Activated CD4-positive, alpha-beta T cell treated with anti-CD3 and anti-CD28 coated beads, Interleukin-2, amount 50 U/mL, for 48 hours (primary cell): ENCODE measurements at regions not wholly inside any gene's neighbourhood (a gene's known extent, or its start where the extent isn't known, plus 50 kb on each side); places are given as distances from the start of the nearest gene placed in this dataset.
"Not testable (repeated sequence)": the region's sequence is repeated elsewhere in the genome, so short reads cannot be mapped to it uniquely, and the experiment has no call there.

Experiments used
- DNase-seq, 2 experiments: peaks; one replicate each; pipeline ENCODE4 v3.0.0-alpha.2; 2020

DNA sequence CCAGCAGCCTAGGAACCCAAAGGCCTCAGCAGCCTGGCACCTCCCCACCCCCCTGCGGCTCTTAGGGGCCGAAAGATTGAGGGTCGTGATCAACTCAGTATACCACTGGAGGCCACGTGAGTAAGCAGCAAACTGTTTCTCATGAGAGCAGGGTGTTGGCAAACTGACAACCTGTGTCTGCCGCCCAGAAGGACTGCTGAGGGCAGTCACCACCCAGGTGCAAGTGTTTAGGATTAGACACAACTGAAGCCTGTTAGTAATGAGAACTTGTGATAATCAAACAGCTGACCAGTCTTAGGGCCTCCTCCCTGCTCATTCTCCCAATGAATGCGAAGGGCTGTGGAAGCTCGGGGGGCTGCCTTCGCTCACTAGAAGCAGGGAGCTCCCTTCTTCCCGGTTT, 128.8 kb downstream of the ARRDC4 start:
- not testable (repeated sequence) for DNase-seq

DNA sequence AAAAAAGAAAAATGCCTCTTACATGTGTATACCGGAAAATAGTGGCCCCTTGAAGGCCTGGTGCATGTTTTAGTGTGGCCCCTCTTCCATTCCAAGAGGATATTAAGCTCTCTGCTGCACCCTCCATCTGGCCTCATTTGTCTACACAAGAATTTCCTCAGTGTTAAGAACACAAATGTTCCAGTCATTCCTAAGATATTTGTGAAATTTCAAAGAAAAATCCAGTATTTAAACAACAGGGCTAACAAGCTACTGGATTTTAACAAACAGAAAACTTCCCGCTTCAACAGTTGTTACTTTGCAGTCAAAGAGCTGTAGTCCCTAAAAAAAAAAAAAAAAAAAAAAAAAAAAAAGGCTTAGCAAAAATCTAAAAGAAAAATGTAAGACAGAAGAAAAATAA, 137.5 kb downstream of the ARRDC4 start:
- not testable (repeated sequence) for DNase-seq

DNA sequence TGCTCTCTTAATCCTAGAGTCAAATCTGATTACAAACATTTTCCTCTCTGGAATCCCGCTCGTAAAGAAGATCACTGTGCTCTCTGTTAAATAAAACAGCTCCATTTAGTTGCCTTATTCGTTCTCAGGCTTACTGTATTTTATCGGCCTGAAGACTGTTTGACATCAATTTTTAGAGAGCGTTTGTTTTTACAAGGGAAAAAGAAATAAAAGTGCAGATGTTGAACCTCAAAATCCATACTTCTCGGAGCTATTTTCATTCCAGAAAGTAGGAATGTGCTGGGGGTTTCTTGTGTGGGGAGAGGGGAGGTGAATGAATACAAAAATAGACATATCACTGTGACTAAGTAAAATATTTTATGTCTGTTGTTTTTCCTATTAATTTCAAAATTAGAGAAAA, 140.1 kb downstream of the ARRDC4 start:
- DNase-seq, result not testable (repeated sequence)

DNA sequence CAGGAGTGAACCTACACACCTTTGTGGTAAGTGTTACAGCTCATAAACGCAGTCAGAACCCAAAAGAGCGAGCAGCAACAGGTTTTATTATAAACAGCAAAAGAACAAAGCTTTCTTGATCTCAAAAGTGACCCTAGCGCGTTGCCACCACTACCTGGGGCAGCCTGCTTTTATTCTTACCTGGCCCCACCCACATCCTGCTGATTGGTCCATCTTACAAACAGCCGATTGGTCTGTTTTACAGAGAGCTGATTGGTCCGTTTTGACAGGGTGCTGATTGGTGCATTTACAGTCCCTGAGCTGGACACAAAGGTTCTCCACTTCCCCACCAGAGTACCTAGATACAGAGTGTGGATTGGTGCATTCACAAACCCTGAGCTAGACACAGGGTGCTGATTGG, 143.1 kb downstream of the ARRDC4 start:
- DNase-seq, result no peak

DNA sequence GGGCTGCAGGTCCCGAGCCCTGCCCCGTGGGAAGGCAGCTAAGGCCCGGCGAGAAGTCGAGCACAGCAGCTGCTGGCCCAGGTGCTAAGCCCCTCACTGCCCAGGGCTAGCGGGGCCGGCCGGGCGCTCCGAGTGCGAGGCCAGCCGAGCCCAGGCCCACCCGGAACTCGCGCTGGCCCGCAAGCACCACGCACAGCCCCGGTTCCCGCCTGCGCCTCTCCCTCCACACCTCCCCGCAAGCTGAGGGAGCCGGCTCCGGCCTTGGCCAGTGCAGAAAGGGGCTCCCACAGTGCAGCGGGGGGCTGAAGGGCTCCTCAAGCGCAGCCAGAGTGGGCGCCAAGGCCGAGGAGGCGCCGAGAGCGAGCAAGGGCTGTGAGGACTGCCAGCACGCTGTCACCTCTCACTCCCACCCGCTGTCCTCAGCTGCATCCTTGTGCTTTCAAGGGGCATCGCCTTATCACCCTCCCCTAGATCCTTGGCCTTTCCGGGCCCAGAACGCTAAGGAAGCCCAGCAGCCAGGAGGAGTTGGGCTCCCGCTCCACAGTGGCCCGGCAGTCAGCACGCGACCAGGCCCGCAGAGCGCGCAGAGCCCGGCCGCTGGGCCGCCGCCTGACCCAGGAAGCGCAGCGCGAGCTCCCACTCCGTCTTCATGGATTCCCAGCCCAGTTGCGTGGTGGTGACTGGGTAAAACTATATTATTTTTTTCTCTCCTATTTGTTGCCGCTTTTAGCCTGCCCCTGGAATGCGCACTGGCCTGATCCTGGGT, 144.1 kb downstream of the ARRDC4 start:
- not testable (repeated sequence) for DNase-seq

DNA sequence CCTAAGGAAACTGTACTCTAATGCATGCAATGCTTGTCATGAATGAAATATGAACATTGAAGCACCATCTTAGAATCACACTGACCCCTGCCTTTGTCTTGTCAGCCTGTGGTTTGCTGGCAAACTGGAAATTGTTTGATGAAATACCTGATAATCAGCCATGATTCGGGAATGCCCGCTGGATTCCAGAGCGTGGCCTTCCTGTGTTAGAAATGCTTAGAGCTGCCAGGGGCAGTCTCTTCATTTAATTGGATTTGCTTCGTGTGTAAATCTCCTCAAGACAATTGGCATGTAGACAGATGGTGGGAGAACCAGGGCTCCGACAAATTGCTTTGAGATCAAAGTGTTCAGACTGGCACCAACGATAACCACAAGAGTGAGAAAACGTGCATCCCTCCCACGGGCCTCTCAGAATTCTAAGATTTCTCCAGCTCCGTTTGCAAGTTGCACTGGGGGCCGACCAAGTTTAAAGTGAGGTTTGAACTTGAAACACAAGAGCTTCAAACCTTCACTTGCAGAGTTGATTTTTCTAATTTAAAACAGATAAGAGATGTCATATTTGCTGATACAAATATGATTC, 146.2 kb downstream of the ARRDC4 start:
- not testable (repeated sequence) for DNase-seq

DNA sequence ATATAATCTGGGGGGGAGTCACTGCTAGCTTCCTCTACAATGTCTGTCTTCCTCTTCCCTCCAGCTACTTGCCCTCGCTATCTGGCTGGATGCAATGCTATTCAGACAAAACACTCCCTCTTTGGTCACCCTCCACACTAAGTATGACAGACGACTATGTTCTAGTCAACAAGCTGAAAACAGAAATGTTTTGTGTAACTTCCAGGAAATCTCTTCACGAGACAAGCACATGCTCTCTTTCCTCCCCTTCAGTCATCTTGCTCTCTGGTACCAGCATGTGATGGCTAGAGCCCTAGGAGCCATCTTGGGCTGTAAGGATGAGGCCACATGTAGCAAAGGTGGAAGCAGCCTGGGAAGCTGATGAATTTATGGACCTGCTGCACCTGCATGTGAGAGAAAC, 151.3 kb downstream of the ARRDC4 start:
- DNase-seq, result no peak

DNA sequence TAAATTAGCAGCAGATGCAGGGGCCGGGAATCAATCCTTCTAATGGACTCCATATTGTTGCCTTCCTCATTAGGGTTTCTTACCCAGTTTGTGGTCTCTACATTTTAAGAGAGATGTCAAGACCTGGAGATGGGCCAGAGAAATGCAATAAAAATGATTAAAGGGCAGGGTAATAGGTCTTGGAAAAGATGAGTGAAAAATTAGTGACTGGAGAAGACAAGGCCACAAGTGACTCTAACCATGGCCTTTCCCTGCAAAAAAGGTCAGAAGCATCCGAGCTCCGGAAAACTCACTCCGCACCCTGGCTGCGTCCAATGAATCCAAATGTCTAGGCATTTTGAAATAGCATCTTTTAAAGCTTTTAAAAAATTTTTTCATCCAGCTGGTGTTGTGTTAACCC, 152.8 kb downstream of the ARRDC4 start:
- no peak for DNase-seq

DNA sequence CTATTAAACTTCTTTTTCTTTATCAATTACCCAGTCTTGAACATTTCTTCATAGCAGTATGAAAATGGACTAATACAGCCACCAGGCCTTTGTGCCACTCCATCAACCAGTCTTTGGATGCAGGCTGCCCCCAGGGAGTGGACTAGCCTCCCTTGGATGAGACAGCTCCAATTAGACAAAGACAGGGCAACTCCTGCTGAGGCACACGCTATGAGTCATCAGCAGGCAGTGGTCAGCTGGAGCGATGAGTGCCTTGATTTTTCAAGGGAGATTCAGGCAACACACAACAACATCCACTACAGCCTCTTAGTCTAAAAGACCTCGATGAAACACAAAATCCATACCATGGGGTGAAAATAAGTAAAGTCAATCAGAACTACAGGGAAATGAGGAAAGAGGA, 160.1 kb downstream of the ARRDC4 start:
- DNase-seq, result no peak

DNA sequence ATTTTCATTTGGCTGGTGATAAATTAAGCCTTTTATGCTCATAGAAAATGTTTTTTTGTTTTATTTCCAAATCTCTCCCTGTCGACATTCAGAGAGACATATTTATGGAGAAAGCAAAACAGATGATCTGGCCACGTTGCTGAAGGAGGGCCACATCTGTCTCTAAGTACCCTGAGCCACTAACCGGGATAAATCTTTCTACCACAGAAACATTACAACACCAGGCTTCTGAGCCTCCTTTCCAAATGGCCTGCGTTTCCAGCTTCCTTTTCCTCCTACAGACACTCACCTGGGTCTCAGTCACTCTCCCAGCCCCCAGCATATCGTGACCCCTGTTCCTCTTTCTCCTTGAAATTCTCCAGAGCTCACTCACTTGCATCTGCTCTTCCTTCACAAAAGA, 161.0 kb downstream of the ARRDC4 start:
- no peak for DNase-seq

DNA sequence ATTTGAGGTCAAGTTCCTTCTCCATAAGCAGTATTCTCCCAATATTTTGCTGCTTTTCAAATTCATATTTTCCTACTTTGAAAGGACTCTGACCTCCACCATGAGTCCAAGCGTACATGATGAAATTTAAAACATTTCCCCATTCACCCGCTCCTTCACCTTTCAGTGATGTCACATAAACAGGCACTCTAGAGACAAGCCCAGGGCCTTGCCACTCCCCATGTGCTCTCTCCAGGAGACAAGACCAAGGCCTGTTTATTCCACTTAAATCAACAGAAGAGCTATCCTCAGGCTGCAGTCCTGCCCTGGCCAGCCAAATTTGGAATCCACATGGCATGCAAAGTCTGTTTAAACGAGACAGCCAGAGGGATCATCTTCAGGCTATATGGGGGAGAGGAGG, 161.5 kb downstream of the ARRDC4 start:
- no peak for DNase-seq

DNA sequence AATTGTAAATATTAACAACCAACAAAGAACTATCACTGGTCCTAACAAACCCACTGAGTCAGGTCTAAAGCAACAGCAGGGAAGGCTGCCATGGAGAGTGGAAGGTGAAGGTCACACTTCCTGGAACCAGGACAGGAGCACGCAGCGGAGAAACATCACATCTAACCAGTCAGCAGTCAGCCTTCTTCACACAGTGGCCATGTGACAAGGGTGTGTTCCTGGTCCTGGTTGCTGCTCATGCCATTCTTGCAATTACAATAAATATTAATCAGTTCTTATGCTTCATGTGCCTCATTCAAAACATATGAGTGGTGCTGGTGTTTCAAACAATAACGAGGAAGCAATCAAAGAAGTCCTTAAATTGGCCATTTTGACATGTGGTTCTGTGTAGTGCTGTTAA, 162.8 kb downstream of the ARRDC4 start:
- DNase-seq, result no peak

DNA sequence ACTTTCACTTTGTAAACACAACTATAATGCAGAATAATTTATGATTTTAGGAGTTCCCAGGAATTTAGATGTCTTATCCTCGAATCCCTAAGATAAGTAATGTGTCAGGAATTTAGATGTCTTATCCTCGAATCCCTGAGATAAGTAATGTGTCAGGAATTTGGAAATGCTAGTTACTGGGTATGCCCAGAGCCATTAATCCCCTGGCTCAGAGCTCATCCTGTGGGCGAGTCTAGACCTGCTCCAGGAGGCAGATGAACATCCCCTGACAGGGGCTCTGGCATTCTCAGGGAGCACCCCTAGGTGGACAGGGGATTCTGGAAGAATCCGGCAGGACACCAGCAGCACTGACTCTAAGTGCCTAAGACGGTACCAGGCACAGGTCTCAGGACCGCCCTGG, 163.3 kb downstream of the ARRDC4 start:
- no peak for DNase-seq

DNA sequence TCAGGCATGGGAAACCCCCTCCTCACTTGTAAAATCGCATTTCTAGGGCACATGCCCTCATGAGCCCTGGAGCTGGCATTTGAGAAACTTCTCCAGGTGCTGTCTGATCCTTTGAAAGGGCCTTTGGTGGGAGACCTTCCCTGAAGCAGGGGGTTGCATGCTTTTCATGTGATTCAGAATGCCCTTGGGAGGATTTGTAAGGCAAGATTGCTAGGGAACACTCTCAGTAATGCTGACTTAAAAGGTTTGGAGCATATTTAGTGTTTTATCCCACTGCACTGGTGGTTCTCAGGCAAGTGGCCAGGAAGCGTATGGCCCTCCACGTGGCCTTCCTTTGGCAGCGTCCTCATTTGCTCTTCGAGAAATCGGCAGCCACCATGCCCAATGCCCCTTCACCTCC, 164.1 kb downstream of the ARRDC4 start:
- no peak for DNase-seq

DNA sequence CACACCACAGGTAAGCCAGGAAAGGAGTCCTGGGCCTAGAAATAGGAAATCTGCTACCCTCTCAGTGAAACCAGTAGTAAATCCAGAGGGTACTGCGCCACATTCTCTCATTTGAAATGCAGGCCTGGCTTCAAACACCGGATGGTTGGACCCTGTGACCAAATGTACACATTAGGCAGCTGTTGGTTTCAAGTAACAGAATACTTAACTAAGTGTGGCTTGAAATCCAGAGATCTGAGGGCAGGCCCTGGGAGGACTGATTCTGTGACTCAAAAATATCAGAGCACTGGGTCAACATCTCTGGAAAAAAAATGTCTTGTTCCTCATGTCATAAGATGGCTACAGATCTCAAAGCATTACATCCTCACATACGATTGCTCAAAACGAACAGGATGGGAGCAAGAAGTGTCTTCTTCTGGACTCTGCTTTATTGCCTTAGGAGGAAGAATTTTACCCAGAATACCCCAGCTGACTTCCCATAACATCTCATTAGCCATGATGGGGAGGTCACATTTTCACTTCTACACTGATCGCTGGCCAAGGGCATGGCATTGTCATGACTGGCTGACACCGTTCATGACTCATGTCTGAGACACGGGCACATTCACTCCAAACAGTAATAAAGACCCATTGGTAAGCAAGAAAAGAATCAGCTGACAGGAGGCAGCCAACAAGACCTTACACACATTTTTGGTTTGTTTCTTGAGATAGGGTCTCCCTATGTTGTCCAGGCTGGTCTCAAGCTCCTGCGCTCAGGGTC, 166.0 kb downstream of the ARRDC4 start:
- no peak for DNase-seq

DNA sequence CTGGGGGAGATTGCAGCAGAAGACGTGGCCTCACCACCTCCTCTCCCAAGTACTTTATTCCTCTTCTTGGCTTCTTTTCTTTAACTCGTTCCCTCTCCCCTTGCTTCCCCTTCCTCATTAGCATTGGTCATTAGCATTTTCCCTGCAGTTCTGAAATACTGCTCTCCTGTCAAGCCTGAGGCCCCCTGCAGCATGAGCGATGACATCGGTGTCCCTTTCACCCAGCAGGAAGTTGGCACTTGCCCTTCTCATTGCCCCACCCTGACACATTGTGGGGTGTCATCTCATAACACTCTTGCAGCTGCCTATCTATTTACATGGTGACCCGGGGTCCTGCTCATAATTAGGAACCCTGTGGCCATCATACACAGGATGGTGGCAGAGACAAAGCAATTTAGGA, 167.1 kb downstream of the ARRDC4 start:
- DNase-seq, result no peak

DNA sequence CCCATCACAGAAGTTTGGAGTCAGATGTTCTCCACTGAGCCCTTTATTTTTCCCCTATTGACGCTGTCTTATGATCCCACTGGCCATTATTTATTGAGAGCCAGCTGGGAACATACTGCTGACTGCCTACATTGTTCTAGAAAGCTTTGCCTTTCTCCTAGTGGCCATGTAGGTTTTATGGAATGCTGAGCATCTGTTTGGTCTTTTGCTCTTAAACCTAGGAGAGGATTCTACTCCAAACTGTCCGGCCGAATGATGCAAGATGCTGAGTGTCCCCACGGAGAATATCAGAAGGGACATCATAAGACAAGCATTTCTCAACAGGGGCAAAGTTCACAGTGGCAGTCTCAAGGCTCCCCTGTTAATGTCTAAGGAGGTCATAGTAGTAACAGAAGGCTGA, 171.4 kb downstream of the ARRDC4 start:
- DNase-seq, result no peak

DNA sequence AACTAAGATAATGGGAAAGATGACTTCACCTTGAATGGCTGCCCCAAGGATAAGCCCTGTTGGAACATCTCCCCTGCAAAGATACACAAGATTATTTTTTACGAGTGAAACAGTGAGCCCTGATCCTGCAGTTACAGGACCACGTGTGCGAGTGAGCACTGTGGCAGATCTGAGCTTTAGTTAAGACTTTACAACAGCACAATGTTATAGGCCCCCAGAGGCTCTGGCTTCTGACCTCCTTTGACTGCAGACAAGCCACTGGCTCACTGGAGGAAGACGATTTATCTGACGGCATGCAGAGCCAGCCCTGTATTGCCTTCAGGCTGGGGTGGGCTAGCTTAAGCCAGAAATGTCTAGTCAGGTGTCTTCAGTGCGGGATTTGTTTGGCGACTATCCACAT, 174.4 kb downstream of the ARRDC4 start:
- DNase-seq, result no peak

DNA sequence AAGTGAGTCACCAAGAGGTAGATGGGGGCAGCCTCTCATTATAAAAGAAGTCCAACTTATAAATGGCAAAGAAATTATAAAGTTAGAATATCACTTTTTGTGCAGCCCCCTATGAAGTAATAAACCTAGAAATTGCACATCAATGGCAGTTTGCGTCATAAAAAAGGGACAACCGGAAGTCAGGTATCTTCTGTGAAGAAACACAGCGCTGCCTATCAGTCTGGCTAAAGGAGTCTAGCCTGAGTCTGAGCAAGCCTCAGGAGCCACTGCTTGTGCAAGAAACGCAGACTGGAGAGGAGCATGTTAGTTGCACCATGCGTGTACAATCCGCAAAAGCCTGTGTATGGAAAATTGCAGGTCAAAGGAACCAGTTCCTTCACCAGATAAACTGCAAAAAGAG, 178.4 kb downstream of the ARRDC4 start:
- no peak for DNase-seq

DNA sequence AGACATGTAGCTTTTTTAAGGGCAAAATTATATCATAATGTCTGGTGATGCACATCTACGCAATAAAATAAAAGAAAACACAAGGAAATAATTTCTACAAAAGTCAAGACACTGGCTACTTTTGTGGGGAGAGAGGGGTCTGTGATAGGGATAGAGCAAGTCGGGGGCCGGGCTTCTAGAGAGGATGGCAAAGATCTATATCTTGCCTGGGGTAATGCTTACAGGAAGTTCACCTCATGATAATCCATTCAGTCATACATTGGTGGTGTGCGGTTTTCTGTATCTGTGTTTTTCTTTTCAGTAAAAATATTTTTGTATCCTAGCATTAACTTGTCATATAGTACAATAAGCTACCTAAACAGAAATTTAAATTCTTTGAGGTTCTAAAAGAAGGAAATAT, 178.8 kb downstream of the ARRDC4 start:
- no peak for DNase-seq

DNA sequence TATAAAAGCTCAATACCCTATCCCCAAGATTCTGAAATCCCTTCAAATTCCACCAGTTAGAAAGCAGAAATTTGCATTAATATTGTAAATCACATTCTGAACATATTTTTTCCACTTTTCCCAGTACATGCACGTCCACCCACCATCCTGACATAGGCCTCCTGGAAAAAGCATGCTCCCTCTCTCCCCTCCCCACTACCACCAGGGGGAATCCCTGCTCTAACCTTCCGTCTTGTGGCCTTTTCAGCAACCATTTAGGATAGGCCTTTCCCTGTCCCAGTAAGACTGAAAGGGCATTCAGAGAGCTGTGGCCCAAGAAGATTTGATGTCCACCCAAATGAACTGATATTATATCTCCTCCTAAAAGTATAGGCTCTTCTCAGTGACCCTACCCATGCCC, 182.1 kb downstream of the ARRDC4 start:
- DNase-seq, result no peak

DNA sequence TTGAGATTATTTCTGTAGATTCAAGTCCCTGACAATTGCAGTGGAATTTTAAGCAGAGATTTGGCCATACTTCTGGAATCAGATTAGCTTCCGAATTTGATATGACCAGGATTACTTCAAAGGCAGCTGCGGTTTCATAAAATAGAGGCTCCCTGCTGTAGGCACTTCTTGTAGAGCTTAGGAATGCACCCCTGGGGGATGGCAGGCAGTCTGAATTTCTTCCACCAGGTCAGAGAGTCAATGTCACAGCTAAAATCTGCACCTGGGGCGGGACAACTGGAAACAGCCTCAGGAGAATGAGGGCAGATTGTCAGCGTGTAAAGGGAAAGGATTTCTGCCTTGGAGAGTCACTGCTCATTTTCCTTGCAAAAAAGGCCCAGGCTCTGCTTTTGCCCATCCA, 182.6 kb downstream of the ARRDC4 start:
- DNase-seq, result no peak

DNA sequence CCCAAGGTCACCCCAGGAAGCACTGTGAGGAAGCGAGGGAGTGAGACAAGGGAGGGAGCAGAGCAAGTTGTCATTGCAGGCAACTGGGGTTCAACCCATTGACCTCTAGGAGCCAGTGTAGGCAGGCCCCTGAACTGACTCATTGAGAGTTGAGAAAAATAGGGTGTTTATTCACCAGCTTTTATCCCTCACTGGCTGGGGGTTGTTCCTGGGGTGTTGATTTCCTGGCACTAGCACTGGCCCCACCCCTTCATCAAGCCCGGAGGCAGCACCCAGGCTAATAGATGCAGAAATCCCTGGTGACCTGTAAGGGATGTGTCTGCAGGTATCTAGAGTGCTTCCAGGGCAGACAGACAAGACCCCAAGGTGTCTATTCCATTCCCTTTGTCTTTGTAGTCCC, 183.9 kb downstream of the ARRDC4 start:
- DNase-seq, result no peak
